Omental fat pad (tissue), 3 donors: ENCODE measurements at regions not wholly inside any gene's neighbourhood (a gene's known extent, or its start where the extent isn't known, plus 50 kb on each side); places are given as distances from the start of the nearest gene placed in this dataset.

Source experiments
- ATAC-seq: fragments of 150-250 bp; one replicate; pipeline ENCODE4 v1.9.1; 2016; ENCODE audit warnings: mild to moderate bottlenecking, moderate library complexity; ENCODE audit not compliant: low FRiP score
- DNase-seq: peaks from one replicate; pipeline ENCODE4 v3.0.0-alpha.2; 2019; ENCODE audit warnings: low spot score
- CTCF ChIP-seq, 3 donors: fragments of 450-650 bp; IDR thresholded peaks; one replicate each; pipeline ENCODE4 v1.5.1; 2016 to 2017; ENCODE audit warnings: antibody characterized with exemption in 3 of 3, mild to moderate bottlenecking in 3 of 3, moderate library complexity in 2 of 3

DNA sequence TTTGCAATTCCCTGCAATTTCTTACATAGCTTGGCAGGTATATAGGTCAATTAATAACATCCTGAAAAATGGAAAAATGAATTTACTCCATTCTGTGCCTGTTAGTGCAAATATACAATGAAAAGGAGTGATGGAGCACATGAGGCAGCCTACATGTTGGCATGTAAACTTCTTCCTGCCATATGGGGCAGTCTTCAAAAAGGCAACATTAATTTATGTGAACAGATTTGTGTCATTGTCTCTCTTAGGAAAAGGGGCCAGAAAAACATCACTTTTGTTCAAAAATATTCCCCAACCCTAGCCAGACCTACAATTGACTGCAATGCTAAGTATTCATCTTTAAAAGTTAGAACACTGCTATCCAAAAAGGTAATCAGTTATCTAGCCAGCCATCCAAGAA is 332.2 kb downstream of the TBC1D4 start:
- ATAC-seq, result no peak
- TF ChIP-seq CTCF (IDR thresholded peaks at IDR 0.05), result no peak
- DNase-seq, result no peak

GRCh38 chr13:75147946-75148345 is 334.0 kb downstream of the TBC1D4 start:
- ATAC-seq, result no peak
- no peak for DNase-seq
- TF ChIP-seq CTCF (IDR thresholded peaks at IDR 0.05), result no peak

GRCh38 chr13:75146436-75146835 is 335.5 kb downstream of the TBC1D4 start:
- ATAC-seq, result no peak
- TF ChIP-seq CTCF (IDR thresholded peaks at IDR 0.05), result no peak
- no peak for DNase-seq

GRCh38 chr13:75145927-75146326 is 336.0 kb downstream of the TBC1D4 start:
- DNase-seq (no peak), ATAC-seq (no peak)
- no peak for TF ChIP-seq CTCF (IDR thresholded peaks at IDR 0.05)

DNA sequence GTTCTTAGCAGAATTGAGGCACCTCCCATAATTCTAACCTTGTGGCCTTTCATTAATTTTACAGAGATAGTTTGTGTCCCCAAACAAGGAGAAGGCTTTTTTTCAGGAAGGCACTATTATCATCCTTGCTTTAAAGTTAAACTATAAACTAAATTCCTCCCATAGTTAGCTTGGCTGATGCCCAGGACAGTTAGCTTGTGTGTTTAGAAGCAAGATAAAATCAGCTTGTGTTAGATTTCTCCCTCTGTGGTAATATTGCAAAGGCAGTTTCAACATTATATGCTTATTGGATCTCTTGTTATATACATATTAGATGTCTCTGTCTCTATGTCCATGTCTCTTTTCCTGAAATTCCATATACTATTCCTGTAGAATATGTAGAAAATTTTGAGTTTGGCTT is 342.7 kb downstream of the TBC1D4 start:
- ATAC-seq (no peak), DNase-seq (no peak)
- no peak for TF ChIP-seq CTCF (IDR thresholded peaks at IDR 0.05)

DNA sequence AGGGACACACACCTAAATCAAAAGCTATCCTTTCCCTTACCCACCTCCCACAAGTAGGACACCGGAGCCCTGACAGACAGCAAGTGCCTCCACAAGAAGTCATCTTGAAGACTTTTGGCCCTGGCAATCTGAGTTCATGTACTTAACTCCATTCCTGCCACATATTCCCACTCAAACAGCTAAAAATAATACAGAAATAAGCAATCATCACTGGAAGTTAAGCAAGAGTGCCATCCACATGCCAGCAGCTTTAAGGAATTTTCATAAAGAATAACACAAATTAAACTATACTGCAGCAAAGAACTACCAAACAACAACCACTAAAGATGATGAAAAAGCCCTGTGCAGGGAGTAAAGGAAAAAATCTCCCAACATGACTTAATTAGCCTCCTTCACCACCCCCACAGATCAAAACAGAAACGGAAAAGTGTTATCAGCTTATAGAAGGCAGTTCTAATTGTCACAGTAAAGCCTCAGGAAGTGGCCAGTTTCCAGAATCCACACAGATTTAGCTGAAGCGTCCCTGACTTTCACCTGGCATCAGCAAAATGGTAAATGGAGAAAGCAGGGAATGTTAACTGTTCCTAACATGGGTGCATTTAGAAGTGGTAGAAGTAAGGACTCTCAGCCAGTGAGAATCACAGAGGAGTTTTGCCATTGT is 343.9 kb downstream of the TBC1D4 start:
- no peak for TF ChIP-seq CTCF (IDR thresholded peaks at IDR 0.05)
- DNase-seq, result no peak

DNA sequence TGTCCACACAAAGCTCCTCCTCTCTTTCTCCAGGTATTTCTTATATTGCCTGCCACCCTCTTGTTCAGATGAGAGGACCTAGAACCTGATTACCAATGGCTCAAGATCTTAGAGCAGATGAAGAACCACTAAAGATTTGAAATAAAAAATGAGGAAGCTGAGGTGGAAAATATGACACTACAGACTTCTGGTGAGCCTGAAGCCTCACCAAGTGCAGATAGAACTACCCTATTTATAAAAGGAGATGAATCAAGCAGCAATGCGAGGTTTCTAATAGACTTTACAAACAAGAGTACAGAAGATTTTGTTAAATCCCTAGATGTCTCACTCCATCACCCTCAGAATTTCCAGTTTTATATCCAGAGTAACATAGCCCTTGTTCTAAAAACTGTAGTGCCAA is 345.8 kb downstream of the TBC1D4 start:
- TF ChIP-seq CTCF (IDR thresholded peaks at IDR 0.05), result no peak
- DNase-seq, result no peak
- no peak for ATAC-seq

More for the DNA sequence above, 343.9 kb downstream of the TBC1D4 start:
- ATAC-seq, result no peak
